ENCODE measurements at regions not wholly inside any gene's neighbourhood (a gene's known extent, or its start where the extent isn't known, plus 50 kb on each side); places are given as distances from the start of the nearest gene placed in this dataset.

- TF ChIP-seq REST (IDR thresholded peaks at IDR 0.05), result no peak
- no peak for TF ChIP-seq NR2F2 (IDR thresholded peaks at IDR 0.05)
Measured at GRCh38 chr9:106060885-106061284, 366.5 kb downstream of the TMEM38B start (continued).

GRCh38 chr9:106062250-106062649 lies 367.9 kb downstream of the TMEM38B start:
- Histone ChIP-seq H3K4me1 (ENCODE audit: control insufficient read depth in 4 of 4, insufficient read depth in 4 of 4, low read length in 3 of 4) (peaks cover 0 to 1% (median 0%) of the 10 kb centered on the region in 4 donors), H3K27me3 (ENCODE audit: control insufficient read depth in 4 of 4, insufficient read depth in 4 of 4, low read length in 3 of 4) (no peaks in the 10 kb centered on the region), H3K27ac (ENCODE audit: low read depth in 1 of 2, low read length in 2 of 2) (no peak overlapping the region), H3K9ac (ENCODE audit: low read depth in 1 of 2, low read length in 2 of 2) (no peak overlapping the region), H3K4me3 (ENCODE audit: low read depth in 1 of 3, low read length in 3 of 3) (no peak overlapping the region), H3K36me3 (ENCODE audit: control insufficient read depth in 4 of 4, insufficient read depth in 3 of 4, low read depth in 1 of 4, low read length in 3 of 4) (no peaks in the 10 kb centered on the region), H3K9me3 (ENCODE audit: control insufficient read depth in 4 of 4, low read length in 3 of 4) (no peaks in the 10 kb centered on the region)
- no peak for DNase-seq (ENCODE audit: low spot score)
- TF ChIP-seq, protein P1, sequence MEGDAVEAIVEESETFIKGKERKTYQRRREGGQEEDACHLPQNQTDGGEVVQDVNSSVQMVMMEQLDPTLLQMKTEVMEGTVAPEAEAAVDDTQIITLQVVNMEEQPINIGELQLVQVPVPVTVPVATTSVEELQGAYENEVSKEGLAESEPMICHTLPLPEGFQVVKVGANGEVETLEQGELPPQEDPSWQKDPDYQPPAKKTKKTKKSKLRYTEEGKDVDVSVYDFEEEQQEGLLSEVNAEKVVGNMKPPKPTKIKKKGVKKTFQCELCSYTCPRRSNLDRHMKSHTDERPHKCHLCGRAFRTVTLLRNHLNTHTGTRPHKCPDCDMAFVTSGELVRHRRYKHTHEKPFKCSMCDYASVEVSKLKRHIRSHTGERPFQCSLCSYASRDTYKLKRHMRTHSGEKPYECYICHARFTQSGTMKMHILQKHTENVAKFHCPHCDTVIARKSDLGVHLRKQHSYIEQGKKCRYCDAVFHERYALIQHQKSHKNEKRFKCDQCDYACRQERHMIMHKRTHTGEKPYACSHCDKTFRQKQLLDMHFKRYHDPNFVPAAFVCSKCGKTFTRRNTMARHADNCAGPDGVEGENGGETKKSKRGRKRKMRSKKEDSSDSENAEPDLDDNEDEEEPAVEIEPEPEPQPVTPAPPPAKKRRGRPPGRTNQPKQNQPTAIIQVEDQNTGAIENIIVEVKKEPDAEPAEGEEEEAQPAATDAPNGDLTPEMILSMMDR (IDR thresholded peaks at IDR 0.05; ENCODE audit: low read depth, low read length, missing input control), result no peak
- no peak for TF ChIP-seq RXRA (IDR thresholded peaks at IDR 0.05)
- no peak for TF ChIP-seq MAX (IDR thresholded peaks at IDR 0.05)
- no peak for TF ChIP-seq NR2F2 (IDR thresholded peaks at IDR 0.05)
- TF ChIP-seq TAF1 (conservative IDR thresholded peaks at IDR 0.05), result no peak
- TF ChIP-seq EGR1 (IDR thresholded peaks at IDR 0.05; ENCODE audit: low read depth in 2 of 2), result no peak

DNA sequence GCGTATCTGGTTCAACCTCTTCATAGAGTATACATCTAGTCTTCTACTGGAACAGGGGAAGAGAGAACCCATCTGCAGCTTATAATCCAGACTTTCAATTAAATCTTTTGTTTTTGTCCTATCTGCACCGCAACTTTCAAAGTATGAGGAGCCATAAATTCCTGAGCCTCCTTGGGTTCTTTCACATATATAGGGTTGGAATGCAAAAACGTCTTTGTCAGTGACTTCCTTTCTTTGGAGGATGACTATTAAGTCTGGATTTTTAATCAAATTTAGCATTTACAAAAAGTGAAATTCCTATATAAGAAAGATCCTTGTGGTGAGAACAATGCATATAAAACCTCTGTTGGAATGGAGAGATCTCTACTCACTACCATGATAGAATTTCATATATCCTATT lies 370.8 kb downstream of the TMEM38B start:
- 88% methylated on average over 3 of the region's 3 CpGs for whole genome bisulfite sequencing
- H3K9ac ChIP-seq (ENCODE audit: low read depth in 1 of 2, low read length in 2 of 2), result no peak overlapping the region
- H3K27me3 ChIP-seq (ENCODE audit: control insufficient read depth in 4 of 4, insufficient read depth in 4 of 4, low read length in 3 of 4), result no peaks in the 10 kb centered on the region
- peaks cover 0 to 1% (median 0%) of the 10 kb centered on the region in 4 donors for H3K4me1 ChIP-seq (ENCODE audit: control insufficient read depth in 4 of 4, insufficient read depth in 4 of 4, low read length in 3 of 4)
- H3K9me3 ChIP-seq (ENCODE audit: control insufficient read depth in 4 of 4, low read length in 3 of 4), result no peaks in the 10 kb centered on the region
- no peak overlapping the region for H3K4me3 ChIP-seq (ENCODE audit: low read depth in 1 of 3, low read length in 3 of 3)
- no peak overlapping the region for H3K27ac ChIP-seq (ENCODE audit: low read depth in 1 of 2, low read length in 2 of 2)
- no peak for DNase-seq (ENCODE audit: low spot score)
- H3K36me3 ChIP-seq (ENCODE audit: control insufficient read depth in 4 of 4, insufficient read depth in 3 of 4, low read depth in 1 of 4, low read length in 3 of 4), result no peaks in the 10 kb centered on the region
- no peak for TF ChIP-seq RAD21 (IDR thresholded peaks at IDR 0.05)
- no peak for TF ChIP-seq FOXA1 (IDR thresholded peaks at IDR 0.05)
- TF ChIP-seq TAF1 (conservative IDR thresholded peaks at IDR 0.05), result no peak
- TF ChIP-seq RXRA (IDR thresholded peaks at IDR 0.05), result no peak
- no peak for TF ChIP-seq FOXA2 (IDR thresholded peaks at IDR 0.05)
- no peak for TF ChIP-seq MAX (IDR thresholded peaks at IDR 0.05)
- TF ChIP-seq REST (IDR thresholded peaks at IDR 0.05), result no peak
- no peak for TF ChIP-seq HNF4G (IDR thresholded peaks at IDR 0.05)
- no peak for TF ChIP-seq NR2F2 (IDR thresholded peaks at IDR 0.05)
- no peak for TF ChIP-seq JUND (IDR thresholded peaks at IDR 0.05)
- TF ChIP-seq, protein P2, sequence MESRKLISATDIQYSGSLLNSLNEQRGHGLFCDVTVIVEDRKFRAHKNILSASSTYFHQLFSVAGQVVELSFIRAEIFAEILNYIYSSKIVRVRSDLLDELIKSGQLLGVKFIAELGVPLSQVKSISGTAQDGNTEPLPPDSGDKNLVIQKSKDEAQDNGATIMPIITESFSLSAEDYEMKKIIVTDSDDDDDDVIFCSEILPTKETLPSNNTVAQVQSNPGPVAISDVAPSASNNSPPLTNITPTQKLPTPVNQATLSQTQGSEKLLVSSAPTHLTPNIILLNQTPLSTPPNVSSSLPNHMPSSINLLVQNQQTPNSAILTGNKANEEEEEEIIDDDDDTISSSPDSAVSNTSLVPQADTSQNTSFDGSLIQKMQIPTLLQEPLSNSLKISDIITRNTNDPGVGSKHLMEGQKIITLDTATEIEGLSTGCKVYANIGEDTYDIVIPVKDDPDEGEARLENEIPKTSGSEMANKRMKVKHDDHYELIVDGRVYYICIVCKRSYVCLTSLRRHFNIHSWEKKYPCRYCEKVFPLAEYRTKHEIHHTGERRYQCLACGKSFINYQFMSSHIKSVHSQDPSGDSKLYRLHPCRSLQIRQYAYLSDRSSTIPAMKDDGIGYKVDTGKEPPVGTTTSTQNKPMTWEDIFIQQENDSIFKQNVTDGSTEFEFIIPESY (IDR thresholded peaks at IDR 0.05), result no peak
- no peak for TF ChIP-seq ATF3 (IDR thresholded peaks at IDR 0.05)
- TF ChIP-seq, protein P1 (IDR thresholded peaks at IDR 0.05; ENCODE audit: low read depth, low read length, missing input control), result no peak
- no peak for TF ChIP-seq HNF4A (conservative IDR thresholded peaks at IDR 0.05)
- no peak for TF ChIP-seq SP1 (IDR thresholded peaks at IDR 0.05)
- TF ChIP-seq EGR1 (IDR thresholded peaks at IDR 0.05; ENCODE audit: low read depth in 2 of 2), result no peak

Measured in liver (tissue), 8 donors.